GM21381 (cell line): ENCODE measurements at regions not wholly inside any gene's neighbourhood (a gene's known extent, or its start where the extent isn't known, plus 50 kb on each side); places are given as distances from the start of the nearest gene placed in this dataset.
"Not testable (repeated sequence)": the region's sequence is repeated elsewhere in the genome, so short reads cannot be mapped to it uniquely, and the experiment has no call there.

ENCODE experiments used
- ATAC-seq: cut with Tn5 transposase; IDR thresholded peaks from one replicate; pipeline ENCODE4 v1.9.1; 2021; ENCODE audit warnings: mild to moderate bottlenecking, moderate library complexity; ENCODE audit not compliant: unreplicated experiment

GRCh38 chr14:87260460-87260859 is 732.5 kb downstream of the GALC start:
- ATAC-seq: no peak

- no peak for ATAC-seq
Observed at GRCh38 chr14:87257421-87257820, 735.6 kb downstream of the GALC start.

- ATAC-seq: no peak
Observed at GRCh38 chr14:87255058-87255457, 737.9 kb downstream of the GALC start.

GRCh38 chr14:87254331-87254874 is 738.6 kb downstream of the GALC start:
- ATAC-seq: no peak

GRCh38 chr14:87253791-87254190 is 739.2 kb downstream of the GALC start:
- ATAC-seq: not testable (repeated sequence)

GRCh38 chr14:87252103-87252502 is 740.9 kb downstream of the GALC start:
- no peak for ATAC-seq

GRCh38 chr14:87251011-87251410 is 742.0 kb downstream of the GALC start:
- no peak for ATAC-seq

GRCh38 chr14:87241018-87241768 is 751.8 kb downstream of the GALC start:
- ATAC-seq: no peak

- ATAC-seq: not testable (repeated sequence)
Observed at GRCh38 chr14:87240319-87240718, 752.7 kb downstream of the GALC start.

- no peak for ATAC-seq
Observed at GRCh38 chr14:87233806-87234384, 759.1 kb downstream of the GALC start.

GRCh38 chr14:87233266-87233665 is 759.7 kb downstream of the GALC start:
- no peak for ATAC-seq

GRCh38 chr14:87231336-87232026 is 761.5 kb downstream of the GALC start:
- ATAC-seq: no peak

- no peak for ATAC-seq
Observed at GRCh38 chr14:87230726-87231125, 762.3 kb downstream of the GALC start.

GRCh38 chr14:87229131-87229530 is 763.9 kb downstream of the GALC start:
- no peak for ATAC-seq

GRCh38 chr14:87217023-87217422 is 776.0 kb downstream of the GALC start:
- ATAC-seq: no peak

- no peak for ATAC-seq
Observed at GRCh38 chr14:87214558-87214957, 778.4 kb downstream of the GALC start.

- ATAC-seq: no peak
Observed at GRCh38 chr14:87207756-87208155, 785.2 kb downstream of the GALC start.

GRCh38 chr14:87205811-87206210 is 787.2 kb downstream of the GALC start:
- no peak for ATAC-seq

- no peak for ATAC-seq
Observed at GRCh38 chr14:87203346-87203745, 789.6 kb downstream of the GALC start.

GRCh38 chr14:87199381-87199780 is 793.6 kb downstream of the GALC start:
- no peak for ATAC-seq

- no peak for ATAC-seq
Observed at GRCh38 chr14:87196436-87196835, 796.5 kb downstream of the GALC start.

- no peak for ATAC-seq
Observed at GRCh38 chr14:87187786-87188185, 805.2 kb downstream of the GALC start.
